SH-SY5Y (cell line): ENCODE measurements at regions not wholly inside any gene's neighbourhood (a gene's known extent, or its start where the extent isn't known, plus 50 kb on each side); places are given as distances from the start of the nearest gene placed in this dataset.

ENCODE experiments used
- GATA2 ChIP-seq: IDR thresholded peaks from 2 replicates; pipeline ENCODE4 v1.6.1; 2011; ENCODE audit warnings: mild to moderate bottlenecking, low read depth, low read length
- GATA3 ChIP-seq: IDR thresholded peaks from 2 replicates; pipeline ENCODE4 v1.6.1; 2011; ENCODE audit warnings: low read depth, mild to moderate bottlenecking, low read length, moderate library complexity

GRCh38 chr4:181308476-181309312 lies 934.5 kb upstream of the TENM3 start:
- TF ChIP-seq GATA3 = no peak
- TF ChIP-seq GATA2 = no peak
